HepG2 (cell line): ENCODE measurements at regions not wholly inside any gene's neighbourhood (a gene's known extent, or its start where the extent isn't known, plus 50 kb on each side); places are given as distances from the start of the nearest gene placed in this dataset.

Experiments used
- ATAC-seq: fragments of 200-7000 bp; cut with Tn5 transposase; 3 replicates; pipeline ENCODE4 v1.9.1; 2020; ENCODE audit warnings: mild to moderate bottlenecking, moderate library complexity
- BruUV-seq: library from RNA; stranded (reverse); fragments of 400-500 nt; replicated peaks from 2 replicates; lab custom pipeline; 2021; lab: Mats Ljungman, UMichigan
- CTCF ChIA-PET: fragments of 300-600 bp; formaldehyde crosslinking; extraction: SDS; loops from one replicate; lab custom pipeline; 2021; ENCODE audit warnings: low total read pairs, inconsistent platforms, low intra/inter-chr PET ratio; lab: Yijun Ruan, JAX
- POLR2A ChIA-PET: fragments of 350-600 bp; sonication (Branson Sonifier 250); formaldehyde crosslinking; loops from one replicate; lab custom pipeline; 2020; ENCODE audit warnings: antibody characterized with exemption, inconsistent platforms; lab: Yijun Ruan, JAX
- DNase-seq: peaks from one replicate; pipeline ENCODE4 v3.0.0-alpha.2; 2015; ENCODE audit warnings: low spot score
- FAIRE-seq: peaks from 3 replicates; lab custom pipeline; 2011; peaks lifted over from hg19 to GRCh38; lab: Jason Lieb, UNC
- H2AFZ ChIP-seq: one replicate; pipeline ENCODE4 v1.6.1; 2011; ENCODE audit warnings: low read length, inconsistent platforms
- H3K27ac ChIP-seq: fragments of 300-600 bp; 3 replicates; pipeline ENCODE4 v1.8.0; 2011; ENCODE audit warnings: mixed run types, mild to moderate bottlenecking, mixed read lengths, low read length, inconsistent platforms; ENCODE audit not compliant: insufficient read depth; ENCODE audit errors: extremely low read length
- H3K27me3 ChIP-seq, 2 experiments: fragments of 200-600 bp in 1 of 2; 2 replicates in 1 of 2; 3 replicates in 1 of 2; pipeline versions ENCODE4 v1.6.0 to v1.8.0; 2011; ENCODE audit warnings: low read length in 2 of 2, mild to moderate bottlenecking in 2 of 2, moderate library complexity in 2 of 2, inconsistent platforms in 1 of 2; ENCODE audit not compliant: insufficient read depth in 2 of 2, control insufficient read depth in 1 of 2
- H3K36me3 ChIP-seq, 2 experiments: fragments of 200-600 bp in 1 of 2; replicated peaks in 1 of 2; 2 replicates in 1 of 2; 3 replicates in 1 of 2; pipeline versions ENCODE4 v1.5.1 to v1.8.0; 2011; ENCODE audit warnings: low read length in 2 of 2, inconsistent platforms in 1 of 2; ENCODE audit not compliant: insufficient read depth in 2 of 2, control insufficient read depth in 1 of 2
- H3K4me1 ChIP-seq: 2 replicates; pipeline ENCODE4 v1.5.1; 2012; ENCODE audit warnings: low read length, inconsistent platforms; ENCODE audit not compliant: insufficient read depth
- H3K4me2 ChIP-seq: 2 replicates; pipeline ENCODE4 v1.6.0; 2011; ENCODE audit warnings: low read depth, low read length, inconsistent platforms
- H3K4me3 ChIP-seq, 3 experiments: fragments of 200-600 bp in 1 of 3; sonication (generic), shearing (Covaris generic) in 1 of 3; replicated peaks in 1 of 3; 2 replicates each; pipeline ENCODE4 v1.5.1; 2011 to 2016; ENCODE audit warnings: low read length in 3 of 3, inconsistent platforms in 2 of 3, low read depth in 2 of 3, mild to moderate bottlenecking in 2 of 3, control low read depth in 1 of 3, mixed read lengths in 1 of 3; ENCODE audit not compliant: insufficient read depth in 1 of 3
- H3K79me2 ChIP-seq: one replicate; pipeline ENCODE4 v1.6.1; 2011; ENCODE audit warnings: low read length, inconsistent platforms; ENCODE audit not compliant: insufficient read depth
- H3K9ac ChIP-seq: 2 replicates; pipeline ENCODE4 v1.6.0; 2011; ENCODE audit warnings: mild to moderate bottlenecking, low read depth, low read length, inconsistent platforms; ENCODE audit not compliant: insufficient read depth
- H3K9me3 ChIP-seq: 2 replicates; pipeline ENCODE4 v1.5.1; 2012; ENCODE audit warnings: mild to moderate bottlenecking, low read length
- H4K20me1 ChIP-seq: 2 replicates; pipeline ENCODE4 v1.6.0; 2011; ENCODE audit warnings: inconsistent platforms, mild to moderate bottlenecking, low read length, moderate library complexity; ENCODE audit not compliant: insufficient read depth
- JARID2 ChIP-seq: sonication (generic); formaldehyde crosslinking; IDR thresholded peaks from 2 replicates; pipeline ENCODE4 v1.8.1; 2023; ENCODE audit warnings: missing genetic modification reagents, inconsistent platforms; ENCODE audit not compliant: insufficient replicate concordance
- MAFG ChIP-seq: sonication (generic); formaldehyde crosslinking; IDR thresholded peaks from 2 replicates; pipeline ENCODE4 v1.5.1; 2020; ENCODE audit warnings: mild to moderate bottlenecking, missing genetic modification reagents
- NCOR1 ChIP-seq: fragments of 200-600 bp; sonication (generic); IDR thresholded peaks from 2 replicates; pipeline ENCODE4 v1.7.0; 2017; ENCODE audit warnings: antibody characterized with exemption, low read length, borderline replicate concordance
- XRCC5 ChIP-seq: fragments of 200-400 bp; formaldehyde crosslinking; optimal IDR thresholded peaks from 2 replicates; pipeline ENCODE3; 2017; ENCODE audit warnings: mild to moderate bottlenecking, low read length
- ZMYM3 ChIP-seq: sonication (generic); formaldehyde crosslinking; IDR thresholded peaks from 2 replicates; pipeline ENCODE4 v1.5.1; 2020; ENCODE audit warnings: mild to moderate bottlenecking, missing genetic modification reagents
- ZNF337 ChIP-seq: sonication (generic); formaldehyde crosslinking; IDR thresholded peaks from 2 replicates; pipeline ENCODE4 v1.5.1; 2020; ENCODE audit warnings: missing genetic modification reagents, low read depth, mild to moderate bottlenecking, borderline replicate concordance
- ZNF441 ChIP-seq: sonication (generic); formaldehyde crosslinking; IDR thresholded peaks from 2 replicates; pipeline ENCODE4 v1.7.0; 2021; ENCODE audit warnings: missing genetic modification reagents, borderline replicate concordance
- ZNF883 ChIP-seq: sonication (generic); formaldehyde crosslinking; IDR thresholded peaks from 2 replicates; pipeline ENCODE4 v1.5.1; 2020; ENCODE audit warnings: mild to moderate bottlenecking, missing genetic modification reagents; ENCODE audit errors: not compliant biosample characterization
- ZSCAN21 ChIP-seq: sonication (generic); formaldehyde crosslinking; IDR thresholded peaks from 2 replicates; pipeline ENCODE4 v1.8.0; 2022; ENCODE audit warnings: mild to moderate bottlenecking, missing genetic modification reagents, moderate library complexity, borderline replicate concordance
- WGBS: methylation state at CpG from one replicate; pipeline ENCODE4 v1.1.6; 2017; ENCODE audit warnings: low lambda C conversion rate; 5-methylcytosine and 5-hydroxymethylcytosine counted together
- in situ Hi-C: cut with HindIII; loops from 2 replicates; pipeline ENCODE4 v1.10.0; 2017; ENCODE audit warnings: low pct_unique_long_range_greater_than_20kb; ENCODE audit not compliant: extremely low pct_ligation_motif_present
- intact Hi-C: fragments of 100-400 bp; cut with micrococcal nuclease; formaldehyde crosslinking; loops from one replicate; pipeline ENCODE4 v1.10.0; 2022; ENCODE audit not compliant: unreplicated experiment
- TF ChIP-seq, protein P1 (sequence below): sonication (generic); formaldehyde crosslinking; IDR thresholded peaks from 2 replicates; pipeline ENCODE4 v1.4.0; 2020; ENCODE audit warnings: missing genetic modification reagents, mild to moderate bottlenecking, borderline replicate concordance
- TF ChIP-seq, protein P2 (sequence below): sonication (generic); formaldehyde crosslinking; IDR thresholded peaks from 2 replicates; pipeline ENCODE4 v1.9.0; 2021; ENCODE audit warnings: mild to moderate bottlenecking, missing genetic modification reagents
- TF ChIP-seq, protein P3 (sequence below): sonication (generic); formaldehyde crosslinking; IDR thresholded peaks from 2 replicates; pipeline ENCODE4 v1.5.0; 2020; ENCODE audit warnings: missing genetic modification reagents
- TF ChIP-seq, protein P4 (sequence below): sonication (generic); formaldehyde crosslinking; IDR thresholded peaks from 2 replicates; pipeline ENCODE4 v1.4.0; 2020; ENCODE audit warnings: missing genetic modification reagents
- TF ChIP-seq, protein P5 (sequence below): sonication (generic); formaldehyde crosslinking; IDR thresholded peaks from 2 replicates; pipeline ENCODE4 v1.5.0; 2020; ENCODE audit warnings: missing genetic modification reagents

DNA sequence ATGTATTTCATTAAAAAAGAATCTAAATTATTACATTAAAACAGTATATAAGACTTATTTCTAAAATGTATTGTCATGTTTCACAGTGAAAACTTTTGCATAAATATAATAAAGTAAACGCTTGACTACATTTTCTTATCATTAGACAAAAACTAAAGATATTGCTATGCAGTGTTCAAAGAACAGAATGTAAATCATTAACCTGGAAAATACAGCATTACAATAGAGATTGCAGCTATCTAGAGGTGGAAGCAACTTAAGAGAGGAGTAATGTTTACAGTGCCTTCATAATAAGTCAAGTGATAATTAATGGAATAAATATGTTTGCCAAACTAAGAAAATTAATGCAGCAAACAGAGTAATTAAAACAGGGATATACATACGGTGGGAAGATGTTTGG is 940.9 kb downstream of the FSTL5 start:
- peaks cover 16% of the 10 kb centered on the region for H3K9me3 ChIP-seq
- in situ Hi-C loops (no loop called here), intact Hi-C loops (no loop called here)
- no peak for FAIRE-seq
- no peak overlapping the region for H3K4me3 ChIP-seq
- no peak overlapping the region for H3K4me2 ChIP-seq
- no peak overlapping the region for H3K9ac ChIP-seq
- H4K20me1 ChIP-seq, result no peaks in the 10 kb centered on the region
- ChIA-PET CTCF (no interaction called here), POLR2A (no interaction called here)
- BruUV-seq, result no TSS peak
- DNase-seq, result no peak
- H2AFZ ChIP-seq, result no peak overlapping the region
- H3K79me2 ChIP-seq, result no peaks in the 10 kb centered on the region
- no peak for ATAC-seq
- no peaks in the 10 kb centered on the region for H3K27me3 ChIP-seq
- H3K36me3 ChIP-seq, result no peaks in the 10 kb centered on the region
- no peaks in the 10 kb centered on the region for H3K4me1 ChIP-seq
- H3K27ac ChIP-seq, result no peak overlapping the region
- WGBS, result 0% methylated on average over 2 of the region's 2 CpGs
- TF ChIP-seq XRCC5, result no peak
- TF ChIP-seq, protein P1, sequence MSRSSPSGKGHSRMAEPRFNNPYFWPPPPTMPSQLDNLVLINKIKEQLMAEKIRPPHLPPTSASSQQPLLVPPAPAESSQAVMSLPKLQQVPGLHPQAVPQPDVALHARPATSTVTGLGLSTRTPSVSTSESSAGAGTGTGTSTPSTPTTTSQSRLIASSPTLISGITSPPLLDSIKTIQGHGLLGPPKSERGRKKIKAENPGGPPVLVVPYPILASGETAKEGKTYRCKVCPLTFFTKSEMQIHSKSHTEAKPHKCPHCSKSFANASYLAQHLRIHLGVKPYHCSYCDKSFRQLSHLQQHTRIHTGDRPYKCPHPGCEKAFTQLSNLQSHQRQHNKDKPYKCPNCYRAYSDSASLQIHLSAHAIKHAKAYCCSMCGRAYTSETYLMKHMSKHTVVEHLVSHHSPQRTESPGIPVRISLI, result no peak
- TF ChIP-seq MAFG, result no peak
- TF ChIP-seq ZSCAN21 (CRISPR knock-in tag), result no peak
- TF ChIP-seq, protein P2, sequence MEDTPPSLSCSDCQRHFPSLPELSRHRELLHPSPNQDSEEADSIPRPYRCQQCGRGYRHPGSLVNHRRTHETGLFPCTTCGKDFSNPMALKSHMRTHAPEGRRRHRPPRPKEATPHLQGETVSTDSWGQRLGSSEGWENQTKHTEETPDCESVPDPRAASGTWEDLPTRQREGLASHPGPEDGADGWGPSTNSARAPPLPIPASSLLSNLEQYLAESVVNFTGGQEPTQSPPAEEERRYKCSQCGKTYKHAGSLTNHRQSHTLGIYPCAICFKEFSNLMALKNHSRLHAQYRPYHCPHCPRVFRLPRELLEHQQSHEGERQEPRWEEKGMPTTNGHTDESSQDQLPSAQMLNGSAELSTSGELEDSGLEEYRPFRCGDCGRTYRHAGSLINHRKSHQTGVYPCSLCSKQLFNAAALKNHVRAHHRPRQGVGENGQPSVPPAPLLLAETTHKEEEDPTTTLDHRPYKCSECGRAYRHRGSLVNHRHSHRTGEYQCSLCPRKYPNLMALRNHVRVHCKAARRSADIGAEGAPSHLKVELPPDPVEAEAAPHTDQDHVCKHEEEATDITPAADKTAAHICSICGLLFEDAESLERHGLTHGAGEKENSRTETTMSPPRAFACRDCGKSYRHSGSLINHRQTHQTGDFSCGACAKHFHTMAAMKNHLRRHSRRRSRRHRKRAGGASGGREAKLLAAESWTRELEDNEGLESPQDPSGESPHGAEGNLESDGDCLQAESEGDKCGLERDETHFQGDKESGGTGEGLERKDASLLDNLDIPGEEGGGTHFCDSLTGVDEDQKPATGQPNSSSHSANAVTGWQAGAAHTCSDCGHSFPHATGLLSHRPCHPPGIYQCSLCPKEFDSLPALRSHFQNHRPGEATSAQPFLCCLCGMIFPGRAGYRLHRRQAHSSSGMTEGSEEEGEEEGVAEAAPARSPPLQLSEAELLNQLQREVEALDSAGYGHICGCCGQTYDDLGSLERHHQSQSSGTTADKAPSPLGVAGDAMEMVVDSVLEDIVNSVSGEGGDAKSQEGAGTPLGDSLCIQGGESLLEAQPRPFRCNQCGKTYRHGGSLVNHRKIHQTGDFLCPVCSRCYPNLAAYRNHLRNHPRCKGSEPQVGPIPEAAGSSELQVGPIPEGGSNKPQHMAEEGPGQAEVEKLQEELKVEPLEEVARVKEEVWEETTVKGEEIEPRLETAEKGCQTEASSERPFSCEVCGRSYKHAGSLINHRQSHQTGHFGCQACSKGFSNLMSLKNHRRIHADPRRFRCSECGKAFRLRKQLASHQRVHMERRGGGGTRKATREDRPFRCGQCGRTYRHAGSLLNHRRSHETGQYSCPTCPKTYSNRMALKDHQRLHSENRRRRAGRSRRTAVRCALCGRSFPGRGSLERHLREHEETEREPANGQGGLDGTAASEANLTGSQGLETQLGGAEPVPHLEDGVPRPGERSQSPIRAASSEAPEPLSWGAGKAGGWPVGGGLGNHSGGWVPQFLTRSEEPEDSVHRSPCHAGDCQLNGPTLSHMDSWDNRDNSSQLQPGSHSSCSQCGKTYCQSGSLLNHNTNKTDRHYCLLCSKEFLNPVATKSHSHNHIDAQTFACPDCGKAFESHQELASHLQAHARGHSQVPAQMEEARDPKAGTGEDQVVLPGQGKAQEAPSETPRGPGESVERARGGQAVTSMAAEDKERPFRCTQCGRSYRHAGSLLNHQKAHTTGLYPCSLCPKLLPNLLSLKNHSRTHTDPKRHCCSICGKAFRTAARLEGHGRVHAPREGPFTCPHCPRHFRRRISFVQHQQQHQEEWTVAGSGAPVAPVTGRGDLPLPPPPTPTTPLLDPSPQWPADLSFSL (CRISPR knock-in tag), result no peak
- TF ChIP-seq, protein P3, sequence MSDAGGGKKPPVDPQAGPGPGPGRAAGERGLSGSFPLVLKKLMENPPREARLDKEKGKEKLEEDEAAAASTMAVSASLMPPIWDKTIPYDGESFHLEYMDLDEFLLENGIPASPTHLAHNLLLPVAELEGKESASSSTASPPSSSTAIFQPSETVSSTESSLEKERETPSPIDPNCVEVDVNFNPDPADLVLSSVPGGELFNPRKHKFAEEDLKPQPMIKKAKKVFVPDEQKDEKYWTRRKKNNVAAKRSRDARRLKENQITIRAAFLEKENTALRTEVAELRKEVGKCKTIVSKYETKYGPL (CRISPR knock-in tag), result no peak
- no peak for TF ChIP-seq ZNF337
- TF ChIP-seq ZNF883, result no peak
- TF ChIP-seq, protein P4, sequence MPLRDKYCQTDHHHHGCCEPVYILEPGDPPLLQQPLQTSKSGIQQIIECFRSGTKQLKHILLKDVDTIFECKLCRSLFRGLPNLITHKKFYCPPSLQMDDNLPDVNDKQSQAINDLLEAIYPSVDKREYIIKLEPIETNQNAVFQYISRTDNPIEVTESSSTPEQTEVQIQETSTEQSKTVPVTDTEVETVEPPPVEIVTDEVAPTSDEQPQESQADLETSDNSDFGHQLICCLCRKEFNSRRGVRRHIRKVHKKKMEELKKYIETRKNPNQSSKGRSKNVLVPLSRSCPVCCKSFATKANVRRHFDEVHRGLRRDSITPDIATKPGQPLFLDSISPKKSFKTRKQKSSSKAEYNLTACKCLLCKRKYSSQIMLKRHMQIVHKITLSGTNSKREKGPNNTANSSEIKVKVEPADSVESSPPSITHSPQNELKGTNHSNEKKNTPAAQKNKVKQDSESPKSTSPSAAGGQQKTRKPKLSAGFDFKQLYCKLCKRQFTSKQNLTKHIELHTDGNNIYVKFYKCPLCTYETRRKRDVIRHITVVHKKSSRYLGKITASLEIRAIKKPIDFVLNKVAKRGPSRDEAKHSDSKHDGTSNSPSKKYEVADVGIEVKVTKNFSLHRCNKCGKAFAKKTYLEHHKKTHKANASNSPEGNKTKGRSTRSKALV (CRISPR knock-in tag), result no peak
- TF ChIP-seq NCOR1, result no peak
- TF ChIP-seq ZNF441 (CRISPR knock-in tag), result no peak
- no peak for TF ChIP-seq JARID2
- TF ChIP-seq ZMYM3 (CRISPR knock-in tag), result no peak
- TF ChIP-seq, protein P5, sequence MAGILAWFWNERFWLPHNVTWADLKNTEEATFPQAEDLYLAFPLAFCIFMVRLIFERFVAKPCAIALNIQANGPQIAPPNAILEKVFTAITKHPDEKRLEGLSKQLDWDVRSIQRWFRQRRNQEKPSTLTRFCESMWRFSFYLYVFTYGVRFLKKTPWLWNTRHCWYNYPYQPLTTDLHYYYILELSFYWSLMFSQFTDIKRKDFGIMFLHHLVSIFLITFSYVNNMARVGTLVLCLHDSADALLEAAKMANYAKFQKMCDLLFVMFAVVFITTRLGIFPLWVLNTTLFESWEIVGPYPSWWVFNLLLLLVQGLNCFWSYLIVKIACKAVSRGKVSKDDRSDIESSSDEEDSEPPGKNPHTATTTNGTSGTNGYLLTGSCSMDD (CRISPR knock-in tag), result no peak
